ENCODE measurements at regions not wholly inside any gene's neighbourhood (a gene's known extent, or its start where the extent isn't known, plus 50 kb on each side); places are given as distances from the start of the nearest gene placed in this dataset.

DNA sequence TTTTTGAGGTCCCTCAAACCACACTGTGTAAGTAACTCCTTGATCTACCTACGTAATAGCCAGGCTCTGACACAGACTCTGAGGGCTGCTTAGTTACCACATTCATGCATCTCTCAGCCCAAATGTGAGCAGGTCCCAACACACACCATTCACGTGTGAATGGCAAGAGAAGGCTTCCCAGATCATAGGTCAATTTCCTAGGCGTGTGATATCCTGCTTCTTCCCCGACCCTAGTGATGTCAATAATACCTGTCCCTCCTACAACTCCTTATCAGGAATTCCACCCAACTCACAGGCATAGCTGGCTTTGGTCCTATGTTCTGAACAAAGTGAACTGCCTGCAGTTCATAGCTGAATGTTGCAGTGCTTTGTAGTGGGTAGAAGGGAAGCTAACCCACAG, 334.5 kb downstream of the RFC3 start:
- Histone ChIP-seq H2AFZ (ENCODE audit: low read depth) (no peak overlapping the region), H3K79me2 (ENCODE audit: insufficient read depth, low read depth) (no peaks in the 10 kb centered on the region), H3K4me1 (ENCODE audit: low read depth, poor library complexity, severe bottlenecking) (no peaks in the 10 kb centered on the region), H3K9ac (no peak overlapping the region), H3K27ac (no peak overlapping the region), H3K36me3 (ENCODE audit: insufficient read depth) (no peaks in the 10 kb centered on the region), H3K27me3 (ENCODE audit: insufficient read depth, low read depth) (no peaks in the 10 kb centered on the region), H3K4me2 (no peak overlapping the region), H4K20me1 (ENCODE audit: insufficient read depth) (no peaks in the 10 kb centered on the region), H3K4me3 (IDR thresholded peaks at IDR 0.05; ENCODE audit: insufficient read depth, low read depth, low read length) (no peak overlapping the region)
- TF ChIP-seq, protein P1, sequence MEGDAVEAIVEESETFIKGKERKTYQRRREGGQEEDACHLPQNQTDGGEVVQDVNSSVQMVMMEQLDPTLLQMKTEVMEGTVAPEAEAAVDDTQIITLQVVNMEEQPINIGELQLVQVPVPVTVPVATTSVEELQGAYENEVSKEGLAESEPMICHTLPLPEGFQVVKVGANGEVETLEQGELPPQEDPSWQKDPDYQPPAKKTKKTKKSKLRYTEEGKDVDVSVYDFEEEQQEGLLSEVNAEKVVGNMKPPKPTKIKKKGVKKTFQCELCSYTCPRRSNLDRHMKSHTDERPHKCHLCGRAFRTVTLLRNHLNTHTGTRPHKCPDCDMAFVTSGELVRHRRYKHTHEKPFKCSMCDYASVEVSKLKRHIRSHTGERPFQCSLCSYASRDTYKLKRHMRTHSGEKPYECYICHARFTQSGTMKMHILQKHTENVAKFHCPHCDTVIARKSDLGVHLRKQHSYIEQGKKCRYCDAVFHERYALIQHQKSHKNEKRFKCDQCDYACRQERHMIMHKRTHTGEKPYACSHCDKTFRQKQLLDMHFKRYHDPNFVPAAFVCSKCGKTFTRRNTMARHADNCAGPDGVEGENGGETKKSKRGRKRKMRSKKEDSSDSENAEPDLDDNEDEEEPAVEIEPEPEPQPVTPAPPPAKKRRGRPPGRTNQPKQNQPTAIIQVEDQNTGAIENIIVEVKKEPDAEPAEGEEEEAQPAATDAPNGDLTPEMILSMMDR (conservative IDR thresholded peaks at IDR 0.05; ENCODE audit: low read depth, low read length) = no peak

DNA sequence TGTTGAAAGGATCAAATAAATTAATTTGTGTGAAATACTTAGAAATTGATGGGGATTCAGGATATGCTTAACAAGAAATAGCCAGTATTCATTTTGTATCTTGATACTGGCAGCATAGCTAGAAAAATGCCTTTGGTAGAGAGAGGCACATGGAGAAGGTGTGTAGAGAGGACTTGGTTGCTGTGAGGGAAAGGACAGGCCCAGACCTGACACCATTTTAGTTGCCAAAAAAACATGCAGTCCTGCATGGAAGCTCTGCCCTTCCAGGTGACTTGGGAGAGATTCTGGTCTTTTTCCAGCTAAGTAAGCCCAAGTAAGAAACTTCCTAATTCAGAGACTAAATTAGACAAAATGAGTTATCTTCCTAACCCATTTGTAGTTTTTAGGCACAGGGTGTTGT, 335.0 kb downstream of the RFC3 start:
- no peak overlapping the region for H3K9ac ChIP-seq
- no peaks in the 10 kb centered on the region for H3K4me1 ChIP-seq (ENCODE audit: low read depth, poor library complexity, severe bottlenecking)
- H3K79me2 ChIP-seq (ENCODE audit: insufficient read depth, low read depth) = no peaks in the 10 kb centered on the region
- no peak overlapping the region for H3K27ac ChIP-seq
- H3K36me3 ChIP-seq (ENCODE audit: insufficient read depth) = no peaks in the 10 kb centered on the region
- H3K27me3 ChIP-seq (ENCODE audit: insufficient read depth, low read depth) = no peaks in the 10 kb centered on the region
- no peak overlapping the region for H3K4me2 ChIP-seq
- H2AFZ ChIP-seq (ENCODE audit: low read depth) = no peak overlapping the region
- H4K20me1 ChIP-seq (ENCODE audit: insufficient read depth) = no peaks in the 10 kb centered on the region
- H3K4me3 ChIP-seq (IDR thresholded peaks at IDR 0.05; ENCODE audit: insufficient read depth, low read depth, low read length) = no peak overlapping the region
- TF ChIP-seq, protein P1 (conservative IDR thresholded peaks at IDR 0.05; ENCODE audit: low read depth, low read length) = no peak

DNA sequence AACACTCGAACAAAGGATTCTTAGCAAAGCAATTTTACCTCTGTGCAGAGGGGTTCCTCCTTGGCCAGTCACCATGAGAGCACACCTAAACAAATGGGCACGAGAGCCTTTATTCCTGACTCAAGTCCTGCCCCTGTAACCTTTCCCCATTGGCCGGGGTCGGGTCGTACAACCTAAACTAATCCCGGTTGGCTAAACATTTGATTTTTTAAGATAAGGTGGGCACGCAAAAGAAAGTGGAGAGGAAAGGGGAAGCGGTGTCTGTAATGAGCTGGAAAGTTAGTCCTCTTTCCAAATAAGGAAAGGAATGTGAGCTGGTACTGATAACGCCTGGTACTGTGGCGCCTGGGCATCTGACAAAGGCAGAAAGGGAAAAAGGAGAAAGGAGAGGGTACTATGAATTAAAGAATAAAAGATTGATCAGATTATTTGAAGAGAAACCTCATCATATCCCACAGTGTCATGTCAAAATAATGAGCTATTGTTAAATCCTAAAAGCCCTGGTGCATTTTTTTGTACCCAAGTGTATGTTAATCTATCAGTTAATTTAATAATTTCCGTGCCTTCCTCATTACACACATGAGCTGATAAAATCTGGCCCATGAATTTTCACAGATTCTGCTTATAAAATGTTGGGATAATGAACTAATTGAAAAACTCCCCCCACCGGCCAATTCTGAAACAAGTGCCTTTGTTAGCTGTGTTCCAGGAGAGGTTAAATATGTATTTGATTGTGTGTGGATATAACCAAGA, 335.7 kb downstream of the RFC3 start:
- H3K36me3 ChIP-seq (ENCODE audit: insufficient read depth) = no peaks in the 10 kb centered on the region
- H3K4me3 ChIP-seq (IDR thresholded peaks at IDR 0.05; ENCODE audit: insufficient read depth, low read depth, low read length) = no peak overlapping the region
- no peaks in the 10 kb centered on the region for H3K79me2 ChIP-seq (ENCODE audit: insufficient read depth, low read depth)
- H4K20me1 ChIP-seq (ENCODE audit: insufficient read depth) = no peaks in the 10 kb centered on the region
- no peak overlapping the region for H3K4me2 ChIP-seq
- H3K4me1 ChIP-seq (ENCODE audit: low read depth, poor library complexity, severe bottlenecking) = no peaks in the 10 kb centered on the region
- H3K27me3 ChIP-seq (ENCODE audit: insufficient read depth, low read depth) = no peaks in the 10 kb centered on the region
- no peak overlapping the region for H3K27ac ChIP-seq
- no peak overlapping the region for H2AFZ ChIP-seq (ENCODE audit: low read depth)
- TF ChIP-seq, protein P1 (conservative IDR thresholded peaks at IDR 0.05; ENCODE audit: low read depth, low read length) = no peak
- H3K9ac ChIP-seq = no peak overlapping the region

GRCh38 chr13:34155931-34156607, 338.1 kb downstream of the RFC3 start:
- H3K27me3 ChIP-seq (ENCODE audit: insufficient read depth, low read depth) = no peaks in the 10 kb centered on the region
- H3K36me3 ChIP-seq (ENCODE audit: insufficient read depth) = no peaks in the 10 kb centered on the region
- TF ChIP-seq, protein P1 (conservative IDR thresholded peaks at IDR 0.05; ENCODE audit: low read depth, low read length) = no peak
- no peak overlapping the region for H3K4me3 ChIP-seq (IDR thresholded peaks at IDR 0.05; ENCODE audit: insufficient read depth, low read depth, low read length)
- H4K20me1 ChIP-seq (ENCODE audit: insufficient read depth) = no peaks in the 10 kb centered on the region
- no peak overlapping the region for H3K27ac ChIP-seq
- no peak overlapping the region for H2AFZ ChIP-seq (ENCODE audit: low read depth)
- H3K4me1 ChIP-seq (ENCODE audit: low read depth, poor library complexity, severe bottlenecking) = no peaks in the 10 kb centered on the region
- H3K79me2 ChIP-seq (ENCODE audit: insufficient read depth, low read depth) = no peaks in the 10 kb centered on the region
- H3K4me2 ChIP-seq = no peak overlapping the region
- H3K9ac ChIP-seq = no peak overlapping the region

All from KMS-11 (cell line).